Right lobe of liver (tissue), 4 donors: ENCODE measurements at regions not wholly inside any gene's neighbourhood (a gene's known extent, or its start where the extent isn't known, plus 50 kb on each side); places are given as distances from the start of the nearest gene placed in this dataset.

Experiments used
- POLR2A ChIP-seq: fragments of 450-650 bp; IDR thresholded peaks from one replicate; pipeline ENCODE4 v1.6.1; 2017; ENCODE audit warnings: antibody characterized with exemption, mild to moderate bottlenecking
- TF ChIP-seq, protein P1 (sequence below), 4 donors: fragments of 200-600 bp in 3 of 4; fragments of 450-650 bp in 1 of 4; IDR thresholded peaks; one replicate each; pipeline versions ENCODE4 v1.5.1 to v1.8.0; 2016 to 2022; ENCODE audit warnings: antibody characterized with exemption in 4 of 4, mild to moderate bottlenecking in 2 of 4
- donor health status: DM: no; HTN: no; CAD: no.
- donor health status: DM: no; HTN: no; CAD: no.
- donor health status: DM: no; HTN: yes; CAD: no.

DNA sequence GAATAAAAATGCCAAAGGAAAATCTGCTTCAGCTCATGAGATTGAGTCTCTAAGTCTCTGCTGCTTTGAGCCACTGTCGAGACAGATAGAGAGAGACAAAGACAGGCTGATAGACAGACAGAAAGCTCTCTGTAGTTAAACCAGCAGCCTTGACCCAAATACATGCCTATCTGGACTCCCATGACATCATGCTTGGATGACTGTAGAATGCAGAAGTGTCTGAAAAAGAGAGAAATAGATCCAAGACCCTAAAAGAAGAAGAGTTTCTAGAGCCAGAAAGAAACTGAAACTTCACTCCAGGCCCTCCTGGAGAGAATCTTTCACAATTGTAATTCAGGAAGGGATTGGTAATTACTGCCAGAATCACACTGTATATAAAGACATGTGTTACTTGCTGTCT, 122.6 kb upstream of the PLXNC1 start:
- TF ChIP-seq, protein P1, sequence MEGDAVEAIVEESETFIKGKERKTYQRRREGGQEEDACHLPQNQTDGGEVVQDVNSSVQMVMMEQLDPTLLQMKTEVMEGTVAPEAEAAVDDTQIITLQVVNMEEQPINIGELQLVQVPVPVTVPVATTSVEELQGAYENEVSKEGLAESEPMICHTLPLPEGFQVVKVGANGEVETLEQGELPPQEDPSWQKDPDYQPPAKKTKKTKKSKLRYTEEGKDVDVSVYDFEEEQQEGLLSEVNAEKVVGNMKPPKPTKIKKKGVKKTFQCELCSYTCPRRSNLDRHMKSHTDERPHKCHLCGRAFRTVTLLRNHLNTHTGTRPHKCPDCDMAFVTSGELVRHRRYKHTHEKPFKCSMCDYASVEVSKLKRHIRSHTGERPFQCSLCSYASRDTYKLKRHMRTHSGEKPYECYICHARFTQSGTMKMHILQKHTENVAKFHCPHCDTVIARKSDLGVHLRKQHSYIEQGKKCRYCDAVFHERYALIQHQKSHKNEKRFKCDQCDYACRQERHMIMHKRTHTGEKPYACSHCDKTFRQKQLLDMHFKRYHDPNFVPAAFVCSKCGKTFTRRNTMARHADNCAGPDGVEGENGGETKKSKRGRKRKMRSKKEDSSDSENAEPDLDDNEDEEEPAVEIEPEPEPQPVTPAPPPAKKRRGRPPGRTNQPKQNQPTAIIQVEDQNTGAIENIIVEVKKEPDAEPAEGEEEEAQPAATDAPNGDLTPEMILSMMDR (IDR thresholded peaks at IDR 0.05), result no peak
- TF ChIP-seq POLR2A, result no peak
